Parathyroid adenoma (tissue), 2 donors: ENCODE measurements at regions not wholly inside any gene's neighbourhood (a gene's known extent, or its start where the extent isn't known, plus 50 kb on each side); places are given as distances from the start of the nearest gene placed in this dataset.

Experiments used
- H2AFZ ChIP-seq: fragments of 300-600 bp; sonication (generic); one replicate; pipeline ENCODE4 v1.7.0; 2017; ENCODE audit warnings: antibody characterized with exemption, mild to moderate bottlenecking
- H3K27ac ChIP-seq: fragments of 300-600 bp; sonication (generic); one replicate; pipeline ENCODE4 v1.7.0; 2017
- H3K27me3 ChIP-seq: fragments of 300-600 bp; sonication (generic); one replicate; pipeline ENCODE4 v1.7.0; 2017; ENCODE audit warnings: low read length; ENCODE audit not compliant: control insufficient read depth, insufficient read depth
- H3K36me3 ChIP-seq: fragments of 300-600 bp; sonication (generic); one replicate; pipeline ENCODE4 v1.7.0; 2017; ENCODE audit warnings: low read length; ENCODE audit not compliant: control insufficient read depth, insufficient read depth
- H3K4me1 ChIP-seq: fragments of 300-600 bp; sonication (generic); one replicate; pipeline ENCODE4 v1.7.0; 2017; ENCODE audit warnings: control low read depth
- H3K4me2 ChIP-seq: fragments of 300-600 bp; sonication (generic); one replicate; pipeline ENCODE4 v1.7.0; 2017; ENCODE audit warnings: low read length
- H3K4me3 ChIP-seq: fragments of 300-600 bp; sonication (generic); one replicate; pipeline ENCODE4 v1.7.0; 2017; ENCODE audit warnings: low read depth, low read length
- H3K79me2 ChIP-seq: fragments of 300-600 bp; sonication (generic); one replicate; pipeline ENCODE4 v1.7.0; 2017; ENCODE audit warnings: control low read depth
- H3K9ac ChIP-seq: fragments of 300-600 bp; sonication (generic); one replicate; pipeline ENCODE4 v1.7.0; 2017; ENCODE audit warnings: mild to moderate bottlenecking
- H3K9me3 ChIP-seq: fragments of 300-600 bp; sonication (generic); one replicate; pipeline ENCODE4 v1.7.0; 2017; ENCODE audit warnings: low read length; ENCODE audit not compliant: control insufficient read depth
- CTCF ChIP-seq: fragments of 300-600 bp; sonication (generic); IDR thresholded peaks from one replicate; pipeline ENCODE4 v1.7.0; 2017; ENCODE audit warnings: antibody characterized with exemption, mild to moderate bottlenecking
- donor health status: primary hyperparathyroidism.

DNA sequence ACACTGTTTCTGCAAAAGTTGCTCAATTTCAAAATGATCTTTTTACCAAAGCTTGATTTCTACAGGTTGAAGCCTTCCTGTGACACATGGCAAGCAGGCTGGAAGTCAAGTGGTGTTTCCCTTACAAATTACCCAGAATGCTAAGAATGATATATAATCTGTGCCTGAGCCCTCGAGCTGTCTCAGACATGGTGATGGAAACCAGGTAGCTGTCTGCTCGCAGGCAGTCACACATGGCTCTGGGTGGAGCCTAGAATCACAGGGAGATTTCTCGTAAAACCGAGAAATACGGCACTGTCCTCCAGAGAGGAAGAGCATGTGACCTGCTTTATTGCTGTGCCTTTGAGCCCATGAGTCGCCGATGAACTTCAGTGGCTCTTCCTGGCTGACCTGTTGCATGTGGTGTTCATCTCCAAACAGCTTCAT is 392.9 kb downstream of the ZNF521 start:
- no peak overlapping the region for H3K4me2 ChIP-seq
- no peak overlapping the region for H3K9ac ChIP-seq
- no peak for TF ChIP-seq CTCF
- H3K27ac ChIP-seq = no peak overlapping the region
- H3K36me3 ChIP-seq = no peaks in the 10 kb centered on the region
- no peak overlapping the region for H2AFZ ChIP-seq
- H3K27me3 ChIP-seq = no peaks in the 10 kb centered on the region
- H3K9me3 ChIP-seq = no peaks in the 10 kb centered on the region
- H3K79me2 ChIP-seq = no peaks in the 10 kb centered on the region
- H3K4me3 ChIP-seq = no peak overlapping the region
- no peaks in the 10 kb centered on the region for H3K4me1 ChIP-seq

DNA sequence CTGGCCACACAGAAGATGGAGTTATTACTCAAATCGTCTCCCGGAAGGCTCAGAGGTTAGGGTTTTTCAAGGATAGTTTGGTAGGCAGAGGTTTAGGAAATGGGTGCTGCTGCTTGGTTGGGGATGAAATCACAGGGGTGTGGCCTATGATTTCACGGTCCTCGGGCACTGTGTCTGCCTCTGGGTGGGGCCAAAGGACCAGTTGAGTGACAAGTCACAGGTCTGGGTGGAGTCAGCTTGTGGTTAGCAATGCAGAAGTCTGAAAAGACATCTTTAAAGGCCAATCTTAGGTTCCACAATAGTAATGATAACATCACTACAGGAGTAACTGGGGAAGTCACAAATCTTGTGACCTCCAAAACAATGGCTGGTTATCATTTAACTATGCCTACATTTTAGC is 387.8 kb downstream of the ZNF521 start:
- no peak overlapping the region for H3K9ac ChIP-seq
- no peak overlapping the region for H2AFZ ChIP-seq
- no peak for TF ChIP-seq CTCF
- H3K9me3 ChIP-seq = no peaks in the 10 kb centered on the region
- no peaks in the 10 kb centered on the region for H3K4me1 ChIP-seq
- no peak overlapping the region for H3K4me3 ChIP-seq
- H3K27ac ChIP-seq = no peak overlapping the region
- no peak overlapping the region for H3K4me2 ChIP-seq
- no peaks in the 10 kb centered on the region for H3K36me3 ChIP-seq
- H3K79me2 ChIP-seq = no peaks in the 10 kb centered on the region
- no peaks in the 10 kb centered on the region for H3K27me3 ChIP-seq

GRCh38 chr18:24968238-24968775 is 383.7 kb downstream of the ZNF521 start:
- Histone ChIP-seq H3K36me3 (no peaks in the 10 kb centered on the region), H3K27me3 (no peaks in the 10 kb centered on the region), H3K9me3 (no peaks in the 10 kb centered on the region), H3K79me2 (no peaks in the 10 kb centered on the region), H3K4me1 (no peaks in the 10 kb centered on the region), H3K4me2 (no peak overlapping the region), H3K27ac (no peak overlapping the region), H2AFZ (no peak overlapping the region), H3K4me3 (no peak overlapping the region), H3K9ac (no peak overlapping the region)
- TF ChIP-seq CTCF = no peak

GRCh38 chr18:24972577-24972976 is 379.4 kb downstream of the ZNF521 start:
- TF ChIP-seq CTCF = no peak

GRCh38 chr18:24974431-24974830 is 377.5 kb downstream of the ZNF521 start:
- Histone ChIP-seq H2AFZ (no peak overlapping the region), H3K9ac (no peak overlapping the region), H3K4me3 (no peak overlapping the region), H3K36me3 (no peaks in the 10 kb centered on the region), H3K4me1 (no peaks in the 10 kb centered on the region), H3K27ac (no peak overlapping the region), H3K27me3 (no peaks in the 10 kb centered on the region), H3K79me2 (no peaks in the 10 kb centered on the region), H3K4me2 (no peak overlapping the region), H3K9me3 (no peaks in the 10 kb centered on the region)
- TF ChIP-seq CTCF = no peak

More at GRCh38 chr18:24972577-24972976, 379.4 kb downstream of the ZNF521 start:
- Histone ChIP-seq H3K79me2 (no peaks in the 10 kb centered on the region), H3K27ac (no peak overlapping the region), H3K27me3 (no peaks in the 10 kb centered on the region), H3K4me2 (no peak overlapping the region), H2AFZ (no peak overlapping the region), H3K4me1 (no peaks in the 10 kb centered on the region), H3K36me3 (no peaks in the 10 kb centered on the region), H3K4me3 (no peak overlapping the region), H3K9me3 (no peaks in the 10 kb centered on the region), H3K9ac (no peak overlapping the region)
